Activated CD4-positive, alpha-beta T cell treated with anti-CD3 and anti-CD28 coated beads for 48 hours (primary cell): ENCODE measurements at regions not wholly inside any gene's neighbourhood (a gene's known extent, or its start where the extent isn't known, plus 50 kb on each side); places are given as distances from the start of the nearest gene placed in this dataset.
"Not testable (repeated sequence)": the region's sequence is repeated elsewhere in the genome, so short reads cannot be mapped to it uniquely, and the experiment has no call there.

Experiments
- DNase-seq: peaks from one replicate; pipeline ENCODE4 v3.0.0-alpha.2; 2020

- DNase-seq: no peak
Measured at GRCh38 chr17:77786740-77787505, 171.6 kb upstream of the TNRC6C start.

- no peak for DNase-seq
Measured at GRCh38 chr17:77790143-77790829, 168.2 kb upstream of the TNRC6C start.

GRCh38 chr17:77792626-77793025 is 165.9 kb upstream of the TNRC6C start:
- DNase-seq: no peak

- DNase-seq: no peak
Measured at GRCh38 chr17:77793146-77793970, 165.1 kb upstream of the TNRC6C start.

GRCh38 chr17:77793971-77794235 is 164.6 kb upstream of the TNRC6C start:
- no peak for DNase-seq

- no peak for DNase-seq
Measured at GRCh38 chr17:77794846-77795245, 163.7 kb upstream of the TNRC6C start.

- DNase-seq: no peak
Measured at GRCh38 chr17:77795685-77796084, 162.8 kb upstream of the TNRC6C start.

- DNase-seq: no peak
Measured at GRCh38 chr17:77796176-77796860, 162.2 kb upstream of the TNRC6C start.

- no peak for DNase-seq
Measured at GRCh38 chr17:77798031-77798430, 160.5 kb upstream of the TNRC6C start.

GRCh38 chr17:77798481-77798880 is 160.0 kb upstream of the TNRC6C start:
- no peak for DNase-seq

GRCh38 chr17:77800816-77801215 is 157.7 kb upstream of the TNRC6C start:
- DNase-seq: no peak

- no peak for DNase-seq
Measured at GRCh38 chr17:77801545-77802332, 156.8 kb upstream of the TNRC6C start.

- no peak for DNase-seq
Measured at GRCh38 chr17:77802333-77802615, 156.2 kb upstream of the TNRC6C start.

- DNase-seq: no peak
Measured at GRCh38 chr17:77802811-77803220, 155.7 kb upstream of the TNRC6C start.

- no peak for DNase-seq
Measured at GRCh38 chr17:77803726-77804125, 154.8 kb upstream of the TNRC6C start.

GRCh38 chr17:77804796-77805426 is 153.6 kb upstream of the TNRC6C start:
- no peak for DNase-seq

- not testable (repeated sequence) for DNase-seq
Measured at GRCh38 chr17:77805970-77806369, 152.5 kb upstream of the TNRC6C start.

GRCh38 chr17:77807051-77807745 is 151.3 kb upstream of the TNRC6C start:
- no peak for DNase-seq

GRCh38 chr17:77807746-77808441 is 150.6 kb upstream of the TNRC6C start:
- DNase-seq: no peak

- DNase-seq: no peak
Measured at GRCh38 chr17:77808686-77809425, 149.6 kb upstream of the TNRC6C start.
